Right lobe of liver (tissue), 6 donors: ENCODE measurements at regions not wholly inside any gene's neighbourhood (a gene's known extent, or its start where the extent isn't known, plus 50 kb on each side); places are given as distances from the start of the nearest gene placed in this dataset.
A peak's percentile ranks its signal among the peaks of the same experiment; 100 is the strongest.

Source experiments
- ATAC-seq, 4 donors: fragments of 200-7000 bp; cut with Tn5 transposase; one replicate each; pipeline ENCODE4 v1.9.1; 2020; ENCODE audit warnings: mild to moderate bottlenecking in 4 of 4, moderate library complexity in 4 of 4
- DNase-seq, 3 donors: peaks; one replicate each; pipeline ENCODE4 v3.0.0-alpha.2; 2020
- H3K27ac ChIP-seq, 3 donors: fragments of 200-600 bp; one replicate each; pipeline ENCODE4 v1.8.0; 2022
- H3K27me3 ChIP-seq, 2 donors: fragments of 200-600 bp; one replicate each; pipeline ENCODE4 v1.8.0; 2022
- H3K36me3 ChIP-seq, 4 donors: fragments of 200-600 bp; sonication (generic) in 1 of 4; one replicate each; pipeline versions ENCODE4 v1.5.1 to v1.8.0; 2017 to 2022; ENCODE audit warnings: control low read depth in 1 of 4
- H3K4me1 ChIP-seq, 4 donors: fragments of 200-600 bp; sonication (generic) in 1 of 4; one replicate each; pipeline versions ENCODE4 v1.5.1 to v1.8.0; 2017 to 2022; ENCODE audit warnings: control low read depth in 1 of 4
- H3K4me3 ChIP-seq, 3 donors: fragments of 200-600 bp; one replicate each; pipeline ENCODE4 v1.8.0; 2022
- H3K9me3 ChIP-seq, 4 donors: fragments of 200-600 bp; sonication (generic) in 1 of 4; one replicate each; pipeline versions ENCODE4 v1.5.1 to v1.8.0; 2017 to 2022; ENCODE audit warnings: control low read depth in 1 of 4
- CTCF ChIP-seq, 4 donors: fragments of 200-600 bp in 3 of 4; fragments of 450-650 bp in 1 of 4; IDR thresholded peaks; one replicate each; pipeline versions ENCODE4 v1.5.1 to v1.8.0; 2016 to 2022; ENCODE audit warnings: antibody characterized with exemption in 4 of 4, mild to moderate bottlenecking in 2 of 4
- POLR2A ChIP-seq: fragments of 450-650 bp; IDR thresholded peaks from one replicate; pipeline ENCODE4 v1.6.1; 2017; ENCODE audit warnings: antibody characterized with exemption, mild to moderate bottlenecking
- WGBS: methylation state at CpG from one replicate; pipeline ENCODE4 v1.1.6; 2018; ENCODE audit warnings: low coverage, low lambda C conversion rate; ENCODE audit not compliant: insufficient coverage; ENCODE audit errors: missing lambda C conversion rate; 5-methylcytosine and 5-hydroxymethylcytosine counted together
- intact Hi-C, 2 donors: fragments of 100-400 bp; cut with DNase I; formaldehyde crosslinking; loops; one replicate each; pipeline versions ENCODE4 v1.11.2 to v1.14.1; 2022
- donor health status: DM: no; HTN: yes; CAD: no.
- donor health status: DM: no; HTN: no; CAD: no.
- donor health status: DM: no; HTN: no; CAD: no.
- donor health status: DM: no; HTN: yes; CAD: no.
- donor health status: DM: no; HTN: yes; CAD: no.

- H3K4me3 ChIP-seq: no peak overlapping the region
- no peak overlapping the region for H3K27ac ChIP-seq
- no peaks in the 10 kb centered on the region for H3K27me3 ChIP-seq
- WGBS: 13% methylated on average over 1 of the region's 1 CpG
- intact Hi-C loops: no loop called here
- ATAC-seq (no peak), DNase-seq (no peak)
- H3K36me3 ChIP-seq: no peaks in the 10 kb centered on the region
- H3K4me1 ChIP-seq: no peaks in the 10 kb centered on the region
- TF ChIP-seq CTCF (IDR thresholded peaks at IDR 0.05) (no peak), POLR2A (no peak)
- H3K9me3 ChIP-seq: no peaks in the 10 kb centered on the region
Observed at GRCh38 chr4:43842594-43842993, 606.0 kb downstream of the KCTD8 start.

- DNase-seq (no peak), ATAC-seq (no peak)
- H3K27me3 ChIP-seq: no peaks in the 10 kb centered on the region
- H3K9me3 ChIP-seq: no peaks in the 10 kb centered on the region
- no peaks in the 10 kb centered on the region for H3K36me3 ChIP-seq
- H3K4me1 ChIP-seq: no peaks in the 10 kb centered on the region
- intact Hi-C loops: no loop called here
- 0% methylated on average over 1 of the region's 1 CpG for WGBS
- TF ChIP-seq POLR2A (no peak), CTCF (IDR thresholded peaks at IDR 0.05) (peak in 1 of 4 donors; percentile 22)
- no peak overlapping the region for H3K4me3 ChIP-seq
- no peak overlapping the region for H3K27ac ChIP-seq
Observed at GRCh38 chr4:43843501-43843900, 605.1 kb downstream of the KCTD8 start.

DNA sequence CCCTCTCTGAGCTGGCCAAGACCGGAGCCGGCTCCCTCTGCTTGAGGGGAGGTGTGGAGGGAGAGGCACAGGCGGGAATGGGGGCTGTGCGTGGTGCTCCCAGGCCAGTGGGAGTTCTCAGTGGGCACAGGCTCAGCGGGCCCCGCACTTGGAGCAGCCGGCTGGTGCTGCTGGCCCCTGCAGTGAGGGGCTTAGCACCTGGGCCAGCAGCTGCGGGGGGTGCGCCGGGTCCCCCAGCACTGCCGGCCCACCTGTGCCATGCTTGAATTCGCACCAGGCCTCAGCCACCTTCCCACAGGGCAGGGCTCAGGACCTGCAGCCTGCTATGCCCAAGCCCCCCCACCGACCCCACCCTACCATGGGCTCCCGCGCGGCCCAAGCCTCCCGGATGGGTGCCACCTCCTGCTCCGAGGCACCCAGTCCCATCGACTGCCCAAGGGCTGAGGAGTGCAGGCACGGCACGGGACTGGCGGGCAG, 602.5 kb downstream of the KCTD8 start:
- Histone ChIP-seq H3K27ac (no peak overlapping the region), H3K4me1 (no peaks in the 10 kb centered on the region), H3K27me3 (no peaks in the 10 kb centered on the region), H3K36me3 (no peaks in the 10 kb centered on the region), H3K4me3 (no peak overlapping the region), H3K9me3 (no peaks in the 10 kb centered on the region)
- TF ChIP-seq CTCF (IDR thresholded peaks at IDR 0.05): no peak
- no peak for TF ChIP-seq POLR2A
- ATAC-seq (peak in 1 of 4 donors; percentile 29), DNase-seq (peak in 1 of 3 donors; percentile 40)
- intact Hi-C loops: no loop called here
- WGBS: 87% methylated on average over 5 of the region's 22 CpGs

- TF ChIP-seq POLR2A: no peak
- no peak for TF ChIP-seq CTCF (IDR thresholded peaks at IDR 0.05)
- Histone ChIP-seq H3K36me3 (no peaks in the 10 kb centered on the region), H3K9me3 (no peaks in the 10 kb centered on the region), H3K27me3 (no peaks in the 10 kb centered on the region), H3K27ac (no peak overlapping the region), H3K4me3 (no peak overlapping the region), H3K4me1 (no peaks in the 10 kb centered on the region)
- intact Hi-C loops: no loop called here
- ATAC-seq (no peak), DNase-seq (no peak)
- 39% methylated on average over 7 of the region's 7 CpGs for WGBS
Observed at GRCh38 chr4:43853565-43854264, 594.9 kb downstream of the KCTD8 start.
